Mammary epithelial cell (primary cell): ENCODE measurements at regions not wholly inside any gene's neighbourhood (a gene's known extent, or its start where the extent isn't known, plus 50 kb on each side); places are given as distances from the start of the nearest gene placed in this dataset.

Experiments
- CTCF ChIP-seq, 2 donors: IDR thresholded peaks in 1 of 2; conservative IDR thresholded peaks in 1 of 2; 2 replicates each; pipeline ENCODE4 v1.5.1; 2011 to 2012; ENCODE audit warnings: inconsistent platforms in 2 of 2, low read length in 2 of 2, mild to moderate bottlenecking in 2 of 2, control low read depth in 1 of 2, low read depth in 1 of 2; ENCODE audit not compliant: insufficient read depth in 1 of 2; ENCODE audit errors: extremely low read depth in 1 of 2
- EZH2 ChIP-seq: IDR thresholded peaks from 2 replicates; pipeline ENCODE4 v1.6.1; 2012; ENCODE audit warnings: low read length, inconsistent platforms, borderline replicate concordance

- TF ChIP-seq CTCF (conservative IDR thresholded peaks at IDR 0.05 in 1 of 2, IDR thresholded peaks at IDR 0.05 in 1 of 2; ENCODE audit: extremely low read depth in 1 of 2, insufficient read depth in 1 of 2, low read depth in 1 of 2, low read length in 2 of 2) (no peak), EZH2 (no peak)
These were observed 103.5 kb upstream of the SLC7A14 start for GRCh38 chr3:170689296-170689829.
